ENCODE measurements at regions not wholly inside any gene's neighbourhood (a gene's known extent, or its start where the extent isn't known, plus 50 kb on each side); places are given as distances from the start of the nearest gene placed in this dataset.
"Not testable (repeated sequence)": the region's sequence is repeated elsewhere in the genome, so short reads cannot be mapped to it uniquely, and the experiment has no call there.

- WGBS, 2 experiments (ENCODE audit: low coverage in 1 of 2, low lambda C conversion rate in 2 of 2, missing lambda C conversion rate in 2 of 2) = 77 to 85% methylated on average over 1 of the region's 1 CpG
- in situ Hi-C loops (cut with MboI) = no loop called here
- no peaks in the 10 kb centered on the region for H4K20me1 ChIP-seq (ENCODE audit: insufficient read depth)
- no peak for DNase-seq
- H2AFZ ChIP-seq = no peak overlapping the region
- H3K9ac ChIP-seq = no peak overlapping the region
- no peak overlapping the region for H3K27ac ChIP-seq
- TF ChIP-seq EZH2phosphoT487 (IDR thresholded peaks at IDR 0.05; ENCODE audit: insufficient read depth, low read depth) (no peak), EZH2 (IDR thresholded peaks at IDR 0.05; ENCODE audit: insufficient read depth, poor library complexity, severe bottlenecking) (no peak)
- H3K79me2 ChIP-seq (ENCODE audit: insufficient read depth) = no peaks in the 10 kb centered on the region
- H3K9me2 ChIP-seq (ENCODE audit: insufficient read depth) = no peaks in the 10 kb centered on the region
- H3K27me3 ChIP-seq (replicated peaks; ENCODE audit: insufficient read depth) = no peaks in the 10 kb centered on the region
- no peak overlapping the region for H3K4me2 ChIP-seq (ENCODE audit: unreplicated experiment)
- no peaks in the 10 kb centered on the region for H3K4me1 ChIP-seq (ENCODE audit: insufficient read depth)
- no peak overlapping the region for H3K4me3 ChIP-seq
- no peaks in the 10 kb centered on the region for H3K9me3 ChIP-seq (ENCODE audit: low read depth)
- H3K36me3 ChIP-seq (ENCODE audit: low read depth) = peaks cover 5% of the 10 kb centered on the region; the same call in 1 of the 2 replicates
- H3F3A ChIP-seq (ENCODE audit: insufficient read depth) = no peaks in the 10 kb centered on the region
Measured at GRCh38 chr10:94251568-94251967, 111.2 kb downstream of the NOC3L start.

- H3K27ac ChIP-seq; H4K20me1 ChIP-seq (ENCODE audit: insufficient read depth); H3K9me3 ChIP-seq (ENCODE audit: low read depth); H2AFZ ChIP-seq; H3K9ac ChIP-seq; DNase-seq; H3K36me3 ChIP-seq (ENCODE audit: low read depth); H3K9me2 ChIP-seq (ENCODE audit: insufficient read depth); H3K27me3 ChIP-seq (replicated peaks; ENCODE audit: insufficient read depth); H3K4me3 ChIP-seq; H3K4me1 ChIP-seq (ENCODE audit: insufficient read depth); H3K79me2 ChIP-seq (ENCODE audit: insufficient read depth); H3K4me2 ChIP-seq (ENCODE audit: unreplicated experiment); H3F3A ChIP-seq (ENCODE audit: insufficient read depth); in situ Hi-C loops (cut with MboI): not testable (repeated sequence)
- WGBS, 2 experiments (ENCODE audit: low coverage in 1 of 2, low lambda C conversion rate in 2 of 2, missing lambda C conversion rate in 2 of 2) = 95 to 98% methylated on average over 6 of the region's 6 CpGs
Measured at GRCh38 chr10:94257407-94257806, 105.3 kb downstream of the NOC3L start.

GRCh38 chr10:94260455-94260854 lies 102.3 kb downstream of the NOC3L start:
- TF ChIP-seq EZH2 (IDR thresholded peaks at IDR 0.05; ENCODE audit: insufficient read depth, poor library complexity, severe bottlenecking) = no peak
- TF ChIP-seq EZH2phosphoT487 (IDR thresholded peaks at IDR 0.05; ENCODE audit: insufficient read depth, low read depth) = no peak
- Histone ChIP-seq H3K9me2 (ENCODE audit: insufficient read depth) (no peaks in the 10 kb centered on the region), H2AFZ (no peak overlapping the region), H3K4me1 (ENCODE audit: insufficient read depth) (no peaks in the 10 kb centered on the region), H3K27me3 (replicated peaks; ENCODE audit: insufficient read depth) (no peaks in the 10 kb centered on the region), H3K9me3 (ENCODE audit: low read depth) (no peaks in the 10 kb centered on the region), H3K4me2 (ENCODE audit: unreplicated experiment) (no peak overlapping the region), H3K79me2 (ENCODE audit: insufficient read depth) (no peaks in the 10 kb centered on the region), H3K36me3 (ENCODE audit: low read depth) (no peaks in the 10 kb centered on the region), H3K4me3 (no peak overlapping the region), H4K20me1 (ENCODE audit: insufficient read depth) (no peaks in the 10 kb centered on the region), H3K27ac (no peak overlapping the region), H3K9ac (no peak overlapping the region), H3F3A (ENCODE audit: insufficient read depth) (no peaks in the 10 kb centered on the region)
- DNase-seq = no peak
- in situ Hi-C loops (cut with MboI) = no loop called here

GRCh38 chr10:94264085-94264484 lies 98.7 kb downstream of the NOC3L start:
- 84 to 88% methylated on average over 3 of the region's 3 CpGs for WGBS, 2 experiments (ENCODE audit: low coverage in 1 of 2, low lambda C conversion rate in 2 of 2, missing lambda C conversion rate in 2 of 2)
- no peak for DNase-seq

GRCh38 chr10:94266091-94266490 lies 96.6 kb downstream of the NOC3L start:
- Histone ChIP-seq H3K9ac (no peak overlapping the region), H3K4me2 (ENCODE audit: unreplicated experiment) (no peak overlapping the region), H3K36me3 (ENCODE audit: low read depth) (no peaks in the 10 kb centered on the region), H2AFZ (no peak overlapping the region), H3K4me3 (no peak overlapping the region), H3K27me3 (replicated peaks; ENCODE audit: insufficient read depth) (no peaks in the 10 kb centered on the region), H3F3A (ENCODE audit: insufficient read depth) (no peaks in the 10 kb centered on the region), H4K20me1 (ENCODE audit: insufficient read depth) (no peaks in the 10 kb centered on the region; the same call in 1 of the 2 replicates), H3K9me3 (ENCODE audit: low read depth) (no peaks in the 10 kb centered on the region), H3K27ac (no peak overlapping the region), H3K79me2 (ENCODE audit: insufficient read depth) (no peaks in the 10 kb centered on the region), H3K4me1 (ENCODE audit: insufficient read depth) (no peaks in the 10 kb centered on the region), H3K9me2 (ENCODE audit: insufficient read depth) (no peaks in the 10 kb centered on the region; the same call in 1 of the 2 replicates)
- DNase-seq = no peak
- WGBS, 2 experiments (ENCODE audit: low coverage in 1 of 2, low lambda C conversion rate in 2 of 2, missing lambda C conversion rate in 2 of 2) = 41 to 42% methylated on average over 2 of the region's 2 CpGs
- in situ Hi-C loops (cut with MboI) = no loop called here
- TF ChIP-seq EZH2phosphoT487 (IDR thresholded peaks at IDR 0.05; ENCODE audit: insufficient read depth, low read depth) (no peak), EZH2 (IDR thresholded peaks at IDR 0.05; ENCODE audit: insufficient read depth, poor library complexity, severe bottlenecking) (no peak)

More at GRCh38 chr10:94264085-94264484, 98.7 kb downstream of the NOC3L start:
- no peak overlapping the region for H3K4me3 ChIP-seq
- no peak overlapping the region for H2AFZ ChIP-seq
- no peak for TF ChIP-seq EZH2phosphoT487 (IDR thresholded peaks at IDR 0.05; ENCODE audit: insufficient read depth, low read depth)
- TF ChIP-seq EZH2 (IDR thresholded peaks at IDR 0.05; ENCODE audit: insufficient read depth, poor library complexity, severe bottlenecking) = no peak
- H3K4me1 ChIP-seq (ENCODE audit: insufficient read depth) = no peaks in the 10 kb centered on the region
- H3F3A ChIP-seq (ENCODE audit: insufficient read depth) = no peaks in the 10 kb centered on the region
- no peaks in the 10 kb centered on the region for H3K36me3 ChIP-seq (ENCODE audit: low read depth)
- no peaks in the 10 kb centered on the region; the same call in 1 of the 2 replicates for H4K20me1 ChIP-seq (ENCODE audit: insufficient read depth)
- no peak overlapping the region for H3K4me2 ChIP-seq (ENCODE audit: unreplicated experiment)
- no peak overlapping the region for H3K9ac ChIP-seq
- H3K9me3 ChIP-seq (ENCODE audit: low read depth) = no peaks in the 10 kb centered on the region
- H3K27ac ChIP-seq = no peak overlapping the region
- no peaks in the 10 kb centered on the region for H3K27me3 ChIP-seq (replicated peaks; ENCODE audit: insufficient read depth)
- in situ Hi-C loops (cut with MboI) = no loop called here
- H3K9me2 ChIP-seq (ENCODE audit: insufficient read depth) = no peaks in the 10 kb centered on the region
- H3K79me2 ChIP-seq (ENCODE audit: insufficient read depth) = no peaks in the 10 kb centered on the region

Data from GM23248 (cell line).